ENCODE measurements at regions not wholly inside any gene's neighbourhood (a gene's known extent, or its start where the extent isn't known, plus 50 kb on each side); places are given as distances from the start of the nearest gene placed in this dataset.

GRCh38 chr5:22985446-22985845 is 132.3 kb upstream of the CDH12 start:
- no peak for DNase-seq

DNA sequence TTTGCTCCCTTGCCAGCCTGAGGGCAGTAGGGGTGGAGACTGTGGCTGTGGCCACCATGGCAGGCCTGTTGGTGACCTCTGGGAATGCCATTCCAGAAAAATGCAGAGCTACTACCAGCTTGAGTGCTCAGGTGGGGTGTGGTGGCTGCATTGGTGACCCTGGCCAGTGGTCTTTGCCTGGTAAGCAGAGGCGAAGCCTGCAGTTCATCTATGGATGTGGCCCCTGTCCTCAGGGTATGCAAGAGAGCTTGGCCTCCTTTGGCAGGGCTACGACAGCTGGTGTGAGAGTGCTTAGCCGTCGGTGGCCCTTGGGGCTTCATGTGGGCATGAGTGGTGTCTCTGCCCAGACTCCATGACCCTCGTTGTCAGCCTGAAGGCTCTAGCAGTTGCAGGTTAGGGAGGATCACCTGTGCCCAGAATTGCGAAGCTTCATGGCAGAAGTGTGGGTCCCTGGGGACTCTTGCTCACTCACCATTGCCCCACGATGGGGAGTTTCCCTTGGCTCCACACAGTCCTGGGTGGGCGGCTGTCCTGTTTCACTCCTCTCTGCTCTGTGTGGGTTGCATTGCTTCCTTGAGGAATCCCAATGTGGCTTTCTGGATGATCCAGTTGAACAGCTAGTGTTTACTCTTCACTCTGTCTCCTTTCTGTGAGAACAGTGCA is 117.9 kb upstream of the CDH12 start:
- DNase-seq = no peak

DNA sequence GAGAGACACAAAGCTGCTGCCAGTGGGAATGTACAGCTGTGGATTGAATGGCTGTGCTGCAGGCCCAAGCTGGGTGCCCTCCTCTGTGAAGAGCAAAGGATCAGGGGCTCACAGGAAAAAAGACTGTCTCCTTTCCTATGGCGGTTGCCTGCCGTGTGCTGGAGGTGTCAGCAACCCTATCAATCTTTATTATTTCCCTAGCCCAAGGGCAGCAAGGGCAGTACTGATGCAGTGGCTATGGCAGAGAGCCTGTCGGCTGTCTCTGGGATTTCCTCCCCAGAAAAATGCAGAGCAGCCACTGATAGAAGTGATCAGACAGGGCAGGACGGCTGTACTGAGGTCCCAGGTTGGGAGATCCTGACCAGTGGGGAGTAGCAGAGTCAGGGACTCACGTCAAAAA is 117.3 kb upstream of the CDH12 start:
- DNase-seq = no peak

- DNase-seq = no peak
Measured at GRCh38 chr5:22968386-22968785, 115.2 kb upstream of the CDH12 start.

GRCh38 chr5:22965960-22966359 is 112.8 kb upstream of the CDH12 start:
- DNase-seq = no peak

DNA sequence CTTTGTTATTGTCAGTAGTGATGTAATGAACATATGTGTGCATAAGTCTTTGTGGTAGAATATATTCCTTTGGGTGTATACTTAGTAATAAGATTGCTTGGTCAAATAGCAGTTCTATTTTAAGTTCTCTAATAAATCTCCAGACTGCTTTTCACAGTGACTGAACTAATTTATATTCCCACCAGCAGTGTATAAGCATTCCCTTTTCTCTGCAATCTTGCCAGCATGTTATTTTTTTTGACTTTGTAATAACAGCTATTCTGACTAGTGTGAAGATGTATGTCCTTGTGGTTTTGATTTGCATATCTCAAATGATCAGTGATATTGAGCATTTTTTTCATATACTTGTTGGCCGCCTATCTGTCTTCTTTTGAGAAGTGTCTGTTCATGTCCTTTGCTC is 111.5 kb upstream of the CDH12 start:
- DNase-seq = no peak

DNA sequence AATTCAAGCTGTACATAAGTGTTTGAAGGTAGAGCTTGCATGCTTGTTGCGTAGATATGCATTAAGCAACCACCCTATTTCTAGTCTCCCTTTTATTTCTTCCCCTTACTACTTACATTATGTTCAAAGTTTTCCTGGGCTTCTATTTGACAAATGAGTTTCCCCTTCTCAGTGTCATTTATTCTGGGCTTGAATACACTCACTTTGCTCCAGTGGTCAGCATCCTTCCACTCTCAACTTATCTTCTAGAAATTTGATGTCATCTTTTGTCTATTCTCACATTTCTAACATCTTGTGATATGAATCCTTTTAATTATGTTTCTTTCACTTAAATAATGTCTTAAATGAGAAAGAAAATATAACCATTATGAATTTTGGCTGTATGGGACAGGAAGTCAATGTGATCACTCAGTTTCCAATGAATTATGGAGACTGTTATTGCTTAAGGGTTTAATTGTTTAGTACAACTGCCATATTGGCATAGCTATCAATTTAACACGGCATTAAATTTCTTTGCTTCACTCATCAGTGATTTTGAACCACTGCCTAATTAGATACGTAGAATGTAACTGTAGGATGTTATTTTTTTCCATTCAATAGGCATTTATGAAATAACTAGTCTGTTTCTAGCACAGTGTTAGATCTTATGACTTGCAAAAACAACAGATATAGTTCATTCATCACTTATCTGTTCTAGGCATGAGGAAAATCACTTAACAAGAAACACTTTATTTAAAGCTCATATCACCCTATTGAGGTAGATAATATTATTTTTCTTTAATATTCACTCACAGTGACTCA is 105.5 kb upstream of the CDH12 start:
- DNase-seq = no peak

DNA sequence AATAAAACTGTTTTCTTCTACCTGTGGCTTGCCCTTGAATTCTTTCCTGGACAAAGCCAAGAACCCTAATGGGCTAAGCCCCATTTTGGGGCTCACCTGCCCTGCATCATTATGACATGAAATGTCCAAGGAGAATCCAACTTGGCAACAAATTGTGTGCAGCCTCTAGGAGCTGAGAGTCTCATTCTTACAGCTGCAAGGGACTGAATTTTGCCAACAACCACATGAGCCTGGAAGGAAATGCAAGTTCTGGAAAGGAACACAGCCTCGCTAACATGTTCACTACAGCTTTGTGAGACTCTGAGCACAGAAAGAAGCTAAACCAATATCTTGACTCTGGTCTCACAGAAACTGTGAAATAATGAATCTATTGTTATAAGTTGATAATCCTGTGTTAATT is 94.8 kb upstream of the CDH12 start:
- DNase-seq = no peak

DNA sequence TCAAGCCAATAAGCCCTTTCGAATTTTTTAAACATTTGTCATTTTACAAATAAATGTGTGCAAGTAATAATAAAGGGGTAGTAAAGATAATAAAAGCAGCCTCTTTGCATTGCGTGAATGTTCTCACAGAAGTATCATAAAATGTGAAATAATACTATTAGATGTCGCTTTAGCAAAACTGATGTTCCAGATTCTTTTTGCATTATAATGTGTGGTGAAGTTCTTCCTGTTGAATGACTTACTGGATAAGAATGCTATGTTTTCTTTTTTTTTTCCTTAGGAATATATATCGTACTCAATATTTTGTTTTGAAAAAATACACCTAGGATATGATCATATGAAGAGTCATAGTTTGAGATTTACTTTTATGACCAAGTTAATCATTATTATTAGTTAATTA is 85.2 kb upstream of the CDH12 start:
- no peak for DNase-seq

GRCh38 chr5:22928821-22929482 is 75.8 kb upstream of the CDH12 start:
- DNase-seq = no peak

- DNase-seq = no peak
Measured at GRCh38 chr5:22926574-22926973, 73.4 kb upstream of the CDH12 start.

DNA sequence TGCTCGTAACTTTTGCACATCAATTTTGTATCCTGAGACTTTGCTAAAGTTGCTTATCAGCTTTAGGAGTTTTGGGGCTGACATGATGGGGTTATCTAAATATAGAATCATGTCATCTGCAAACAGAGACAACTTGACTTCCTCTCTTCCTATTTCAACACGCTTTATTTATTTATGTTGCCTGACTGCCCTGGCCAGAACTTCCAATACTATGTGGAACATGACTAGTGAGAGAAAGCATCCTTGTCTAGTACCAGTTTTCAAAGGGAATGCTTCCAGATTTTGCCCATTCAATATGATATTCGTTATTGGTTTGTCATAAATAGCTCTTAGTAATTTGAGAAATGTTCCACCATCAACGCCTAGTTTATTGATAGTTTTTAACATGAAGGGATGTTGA is 65.4 kb upstream of the CDH12 start:
- no peak for DNase-seq

DNA sequence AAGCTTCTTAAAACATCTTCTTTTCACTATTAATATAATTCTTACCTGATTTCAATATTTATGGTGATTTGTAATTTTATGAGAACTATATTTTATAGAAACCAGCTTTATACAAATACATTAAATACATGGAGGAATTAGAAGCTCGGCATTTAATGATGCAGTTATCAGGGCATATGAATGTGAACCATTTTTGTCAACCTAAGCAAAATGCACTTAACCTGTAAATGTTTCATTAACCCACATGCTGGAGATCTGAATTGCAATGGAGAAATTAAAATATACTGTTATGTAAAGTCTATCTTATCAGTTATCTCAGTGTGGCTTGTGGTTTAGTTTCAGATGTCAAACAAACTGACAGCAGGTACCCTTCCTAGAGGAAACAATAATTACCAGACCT is 63.2 kb upstream of the CDH12 start:
- DNase-seq = no peak

GRCh38 chr5:22911019-22911418 is 57.9 kb upstream of the CDH12 start:
- no peak for DNase-seq

GRCh38 chr5:22910523-22910922 is 57.4 kb upstream of the CDH12 start:
- DNase-seq = no peak

GRCh38 chr5:22908586-22908985 is 55.4 kb upstream of the CDH12 start:
- DNase-seq = no peak

GRCh38 chr5:22908129-22908528 is 55.0 kb upstream of the CDH12 start:
- DNase-seq = no peak
